H1 (cell line): ENCODE measurements at regions not wholly inside any gene's neighbourhood (a gene's known extent, or its start where the extent isn't known, plus 50 kb on each side); places are given as distances from the start of the nearest gene placed in this dataset.

Source experiments
- CTCF ChIA-PET: fragments of 300-600 bp; sonication (Branson Sonifier 250); formaldehyde crosslinking; loops from one replicate; lab custom pipeline; 2021; ENCODE audit not compliant: partially characterized antibody; lab: Charles Lee
- POLR2A ChIA-PET: fragments of 300-600 bp; sonication (Branson Sonifier 250); formaldehyde crosslinking; loops from one replicate; lab custom pipeline; 2021; ENCODE audit warnings: inconsistent platforms; ENCODE audit not compliant: partially characterized antibody; lab: Charles Lee
- DNase-seq, 2 experiments: peaks; one replicate each; pipeline versions ENCODE4 v3.0.0 to v3.0.0-alpha.2; 2010 to 2022; ENCODE audit warnings: low spot score in 2 of 2, low read depth in 1 of 2, mixed read lengths in 1 of 2
- FAIRE-seq: peaks from 2 replicates; lab custom pipeline; 2011; peaks lifted over from hg19 to GRCh38; lab: Jason Lieb, UNC
- H2AFZ ChIP-seq: 2 replicates; pipeline ENCODE4 v1.8.1; 2012; ENCODE audit warnings: low read length, inconsistent platforms
- H2AK5ac ChIP-seq: 2 replicates; pipeline ENCODE4 v1.6.1; 2013; ENCODE audit warnings: low read depth, low read length
- H2BK120ac ChIP-seq: replicated peaks from 2 replicates; pipeline ENCODE3; 2013; ENCODE audit warnings: low read depth, low read length, inconsistent platforms
- H2BK12ac ChIP-seq: 2 replicates; pipeline ENCODE4 v1.6.1; 2013; ENCODE audit warnings: low read depth, low read length
- H2BK15ac ChIP-seq: 2 replicates; pipeline ENCODE4 v1.6.1; 2013; ENCODE audit warnings: low read length
- H2BK20ac ChIP-seq: 2 replicates; pipeline ENCODE4 v1.6.1; 2013; ENCODE audit warnings: low read length
- H2BK5ac ChIP-seq: 2 replicates; pipeline ENCODE4 v1.6.1; 2013; ENCODE audit warnings: low read depth, low read length
- H3K14ac ChIP-seq: 2 replicates; pipeline ENCODE4 v1.6.1; 2013; ENCODE audit warnings: inconsistent platforms; ENCODE audit not compliant: insufficient read length
- H3K18ac ChIP-seq: 2 replicates; pipeline ENCODE4 v1.6.1; 2013; ENCODE audit warnings: low read length; ENCODE audit errors: extremely low read depth
- H3K23ac ChIP-seq: 2 replicates; pipeline ENCODE4 v1.6.1; 2013; ENCODE audit warnings: inconsistent platforms; ENCODE audit not compliant: insufficient read length
- H3K23me2 ChIP-seq: 2 replicates; pipeline ENCODE4 v1.6.1; 2013; ENCODE audit warnings: low read depth, low read length
- H3K27ac ChIP-seq: 2 replicates; pipeline ENCODE4 v1.6.1; 2011; ENCODE audit warnings: low read depth, low read length, inconsistent platforms
- H3K27me3 ChIP-seq, 4 experiments: replicated peaks in 1 of 4; 1 replicate in 1 of 4; 2 replicates in 3 of 4; pipeline versions ENCODE4 v1.6.1 to v1.8.1; 2011 to 2013; ENCODE audit warnings: low read length in 3 of 4, mild to moderate bottlenecking in 3 of 4, inconsistent platforms in 2 of 4, mixed read lengths in 2 of 4, moderate library complexity in 1 of 4; ENCODE audit not compliant: control insufficient read depth in 3 of 4, insufficient read depth in 3 of 4; ENCODE audit errors: extremely low read depth in 1 of 4
- H3K36me3 ChIP-seq, 4 experiments: 2 replicates each; pipeline versions ENCODE4 v1.6.1 to v1.8.1; 2011 to 2013; ENCODE audit warnings: mild to moderate bottlenecking in 4 of 4, low read length in 3 of 4, moderate library complexity in 2 of 4, control low read depth in 1 of 4, inconsistent platforms in 1 of 4; ENCODE audit not compliant: insufficient read depth in 4 of 4, control insufficient read depth in 2 of 4
- H3K4ac ChIP-seq: replicated peaks from 2 replicates; pipeline ENCODE3; 2013; ENCODE audit warnings: low read length, low read depth, mixed read lengths, inconsistent platforms; ENCODE audit not compliant: insufficient read length
- H3K4me1 ChIP-seq, 4 experiments: replicated peaks in 1 of 4; 1 replicate in 1 of 4; 2 replicates in 3 of 4; pipeline versions ENCODE4 v1.6.1 to v1.8.1; 2011 to 2013; ENCODE audit warnings: low read length in 3 of 4, inconsistent platforms in 2 of 4, mixed read lengths in 1 of 4; ENCODE audit not compliant: insufficient read depth in 4 of 4, control insufficient read depth in 3 of 4
- H3K4me2 ChIP-seq, 2 experiments: 2 replicates each; pipeline versions ENCODE4 v1.6.1 to v1.8.1; 2011 to 2013; ENCODE audit warnings: low read depth in 2 of 2, low read length in 2 of 2, control low read depth in 1 of 2, inconsistent platforms in 1 of 2, mild to moderate bottlenecking in 1 of 2; ENCODE audit not compliant: insufficient read depth in 1 of 2
- H3K4me3 ChIP-seq, 4 experiments: fragments of 200-600, 300-600 bp in 1 of 4; sonication (generic), shearing (Covaris generic), sonication (Bioruptor Twin) in 1 of 4; 2 replicates each; pipeline versions ENCODE4 v1.5.1 to v1.8.1; 2011 to 2016; ENCODE audit warnings: low read length in 4 of 4, low read depth in 3 of 4, control low read depth in 2 of 4, inconsistent platforms in 2 of 4, mild to moderate bottlenecking in 2 of 4, mixed read lengths in 1 of 4, moderate library complexity in 1 of 4; ENCODE audit not compliant: insufficient read depth in 2 of 4; ENCODE audit errors: extremely low read depth in 1 of 4
- H3K56ac ChIP-seq: replicated peaks from 2 replicates; pipeline ENCODE3; 2013; ENCODE audit warnings: low read depth, mild to moderate bottlenecking, mixed read lengths, low read length, inconsistent platforms; ENCODE audit not compliant: insufficient read length
- H3K79me1 ChIP-seq: 2 replicates; pipeline ENCODE4 v1.6.1; 2013; ENCODE audit warnings: low read depth, low read length, control low read depth
- H3K79me2 ChIP-seq, 2 experiments: 2 replicates each; pipeline versions ENCODE4 v1.6.1 to v1.8.1; 2012 to 2013; ENCODE audit warnings: low read length in 2 of 2, mild to moderate bottlenecking in 2 of 2, inconsistent platforms in 1 of 2; ENCODE audit not compliant: insufficient read depth in 2 of 2, control insufficient read depth in 1 of 2
- H3K9ac ChIP-seq, 4 experiments: replicated peaks in 1 of 4; 1 replicate in 1 of 4; 2 replicates in 3 of 4; pipeline versions ENCODE4 v1.6.1 to v1.8.1; 2011 to 2013; ENCODE audit warnings: low read depth in 3 of 4, low read length in 3 of 4, control low read depth in 2 of 4, mild to moderate bottlenecking in 2 of 4, moderate library complexity in 2 of 4, inconsistent platforms in 1 of 4; ENCODE audit errors: extremely low read depth in 1 of 4
- H3K9me3 ChIP-seq, 2 experiments: 2 replicates each; pipeline versions ENCODE4 v1.6.1 to v1.8.1; 2012 to 2013; ENCODE audit warnings: mild to moderate bottlenecking in 2 of 2, moderate library complexity in 2 of 2, control low read depth in 1 of 2, inconsistent platforms in 1 of 2, low read depth in 1 of 2, low read length in 1 of 2, mixed read lengths in 1 of 2; ENCODE audit not compliant: insufficient read depth in 2 of 2
- H4K20me1 ChIP-seq, 2 experiments: replicated peaks in 1 of 2; 2 replicates each; pipeline versions ENCODE3 to v1.8.1; 2011 to 2013; ENCODE audit warnings: inconsistent platforms in 2 of 2, low read length in 2 of 2, mild to moderate bottlenecking in 1 of 2; ENCODE audit not compliant: insufficient read depth in 2 of 2, control insufficient read depth in 1 of 2
- H4K5ac ChIP-seq: 2 replicates; pipeline ENCODE4 v1.6.1; 2013; ENCODE audit warnings: low read length, low read depth, mixed read lengths, inconsistent platforms; ENCODE audit not compliant: insufficient read length
- H4K8ac ChIP-seq: 2 replicates; pipeline ENCODE4 v1.8.0; 2013; ENCODE audit warnings: mild to moderate bottlenecking, moderate library complexity, low read length, inconsistent platforms; ENCODE audit not compliant: insufficient read depth; ENCODE audit errors: extremely low read depth
- H4K91ac ChIP-seq: replicated peaks from 2 replicates; pipeline ENCODE3; 2013; ENCODE audit warnings: low read length, mixed read lengths, inconsistent platforms; ENCODE audit not compliant: insufficient read length
- BRCA1 ChIP-seq: IDR thresholded peaks from 2 replicates; pipeline ENCODE4 v1.6.1; 2012; ENCODE audit warnings: low read depth, low read length, improper control_type of control experiment
- CEBPB ChIP-seq: IDR thresholded peaks from 2 replicates; pipeline ENCODE4 v1.6.1; 2012; ENCODE audit warnings: low read depth, low read length
- GTF2F1 ChIP-seq: IDR thresholded peaks from 2 replicates; pipeline ENCODE4 v1.6.1; 2012; ENCODE audit warnings: low read depth, low read length, improper control_type of control experiment, borderline replicate concordance
- NRF1 ChIP-seq: IDR thresholded peaks from 2 replicates; pipeline ENCODE4 v1.6.1; 2011; ENCODE audit warnings: mild to moderate bottlenecking, low read depth, low read length, improper control_type of control experiment
- SIX5 ChIP-seq: IDR thresholded peaks from 2 replicates; pipeline ENCODE4 v1.6.1; 2011; ENCODE audit warnings: mild to moderate bottlenecking, low read depth, low read length
- SUZ12 ChIP-seq: fragments of 200-600 bp; sonication (generic); IDR thresholded peaks from 2 replicates; pipeline ENCODE4 v1.6.1; 2012; ENCODE audit warnings: mild to moderate bottlenecking, inconsistent platforms, low read length, moderate library complexity, mixed read lengths
- WGBS, 2 experiments: shearing (Covaris generic) in 1 of 2; methylation state at CpG; one replicate each; pipeline versions ENCODE4 v1.1.6 to v1.1.7; 2013 to 2015; ENCODE audit warnings: low lambda C conversion rate in 2 of 2, mixed read lengths in 2 of 2, inconsistent platforms in 1 of 2, low coverage in 1 of 2, missing lambda C conversion rate in 1 of 2; ENCODE audit not compliant: insufficient replicate concordance in 2 of 2, insufficient coverage in 1 of 2, insufficient read length in 1 of 2; ENCODE audit errors: extremely low coverage in 1 of 2, missing lambda C conversion rate in 1 of 2; 5-methylcytosine and 5-hydroxymethylcytosine counted together

- WGBS, 2 experiments, result 92% methylated on average over 10 of the region's 10 CpGs; no CpG with 5 or more reads in 1 of the 2 experiments
- no peak overlapping the region for H3K27ac ChIP-seq
- no peak overlapping the region for H2BK15ac ChIP-seq
- H3K9ac ChIP-seq, result no peak overlapping the region
- ChIA-PET POLR2A (interaction anchor here (0.8 to 1.0 kb wide), 2 partner anchors 8 to 11 kb away, joined by 3 to 4 read pairs; no protein-coding TSS in a partner anchor), CTCF (interaction anchor here (0.7 to 2.8 kb wide), 3 partner anchors 12 to 45 kb away, joined by 3 to 8 read pairs (median 4); no protein-coding TSS in a partner anchor)
- no peaks in the 10 kb centered on the region for H3K79me2 ChIP-seq
- TF ChIP-seq NRF1 (no peak), GTF2F1 (no peak), SUZ12 (no peak), CEBPB (no peak), BRCA1 (no peak), SIX5 (no peak)
- no peak overlapping the region for H2BK120ac ChIP-seq
- no peak overlapping the region for H2BK12ac ChIP-seq
- H3K4me1 ChIP-seq, result peaks cover 4 to 10% (median 6%) of the 10 kb centered on the region in 4 experiments
- H3K27me3 ChIP-seq, result no peaks in the 10 kb centered on the region
- H2BK5ac ChIP-seq, result peak overlapping the region; percentile 32; the same call in 1 of the 2 replicates
- no peak overlapping the region for H4K5ac ChIP-seq
- FAIRE-seq, result no peak
- H3K79me1 ChIP-seq, result no peaks in the 10 kb centered on the region; the same call in 1 of the 2 replicates
- H3K23me2 ChIP-seq, result no peaks in the 10 kb centered on the region
- no peak overlapping the region for H4K8ac ChIP-seq
- H3K4ac ChIP-seq, result no peak overlapping the region
- no peaks in the 10 kb centered on the region for H3K9me3 ChIP-seq
- H3K4me2 ChIP-seq, result no peak overlapping the region
- no peak overlapping the region for H3K23ac ChIP-seq
- no peaks in the 10 kb centered on the region for H3K36me3 ChIP-seq
- H3K14ac ChIP-seq, result no peak overlapping the region
- no peak for DNase-seq
- H2AFZ ChIP-seq, result no peak overlapping the region
- no peak overlapping the region for H2BK20ac ChIP-seq
- no peaks in the 10 kb centered on the region for H4K20me1 ChIP-seq
- no peak overlapping the region for H2AK5ac ChIP-seq
- no peak overlapping the region for H3K56ac ChIP-seq
- H3K18ac ChIP-seq, result no peak overlapping the region
- H3K4me3 ChIP-seq, result no peak overlapping the region
- no peak overlapping the region for H4K91ac ChIP-seq
These were observed 208.4 kb upstream of the KLF14 start for GRCh38 chr7:130942211-130942964.
